ENCODE measurements at regions not wholly inside any gene's neighbourhood (a gene's known extent, or its start where the extent isn't known, plus 50 kb on each side); places are given as distances from the start of the nearest gene placed in this dataset.

- no peak for FAIRE-seq
- no peak for DNase-seq (ENCODE audit: low spot score)
These were observed 236.8 kb upstream of the MVB12B start for GRCh38 chr9:126089789-126090188.

- FAIRE-seq (no peak), DNase-seq (ENCODE audit: low spot score) (no peak)
These were observed 232.9 kb upstream of the MVB12B start for GRCh38 chr9:126093771-126094170.

GRCh38 chr9:126095546-126096190, 231.0 kb upstream of the MVB12B start:
- FAIRE-seq (no peak), DNase-seq (ENCODE audit: low spot score) (no peak)

GRCh38 chr9:126096340-126096739, 230.3 kb upstream of the MVB12B start:
- FAIRE-seq (no peak), DNase-seq (ENCODE audit: low spot score) (no peak)

- no peak for FAIRE-seq
- DNase-seq (ENCODE audit: low spot score), result no peak
These were observed 228.9 kb upstream of the MVB12B start for GRCh38 chr9:126097679-126098078.

- FAIRE-seq, result no peak
- no peak for DNase-seq (ENCODE audit: low spot score)
These were observed 220.2 kb upstream of the MVB12B start for GRCh38 chr9:126106404-126106803.

- no peak for FAIRE-seq
- no peak for DNase-seq (ENCODE audit: low spot score)
These were observed 218.9 kb upstream of the MVB12B start for GRCh38 chr9:126107693-126108092.

GRCh38 chr9:126108240-126108639, 218.4 kb upstream of the MVB12B start:
- DNase-seq (ENCODE audit: low spot score) (peak; percentile 35), FAIRE-seq (no peak)

GRCh38 chr9:126109575-126109974, 217.1 kb upstream of the MVB12B start:
- DNase-seq (ENCODE audit: low spot score) (no peak), FAIRE-seq (no peak)

GRCh38 chr9:126111556-126111955, 215.1 kb upstream of the MVB12B start:
- FAIRE-seq, result no peak
- no peak for DNase-seq (ENCODE audit: low spot score)

GRCh38 chr9:126112135-126112720, 214.4 kb upstream of the MVB12B start:
- DNase-seq (ENCODE audit: low spot score) (no peak), FAIRE-seq (no peak)

- FAIRE-seq, result no peak
- DNase-seq (ENCODE audit: low spot score), result no peak
These were observed 213.5 kb upstream of the MVB12B start for GRCh38 chr9:126113176-126113575.

GRCh38 chr9:126113756-126114408, 212.7 kb upstream of the MVB12B start:
- FAIRE-seq, result no peak
- no peak for DNase-seq (ENCODE audit: low spot score)

- DNase-seq (ENCODE audit: low spot score) (no peak), FAIRE-seq (no peak)
These were observed 212.2 kb upstream of the MVB12B start for GRCh38 chr9:126114409-126114760.

- DNase-seq (ENCODE audit: low spot score) (no peak), FAIRE-seq (no peak)
These were observed 211.7 kb upstream of the MVB12B start for GRCh38 chr9:126114850-126115460.

- DNase-seq (ENCODE audit: low spot score) (no peak), FAIRE-seq (no peak)
These were observed 210.1 kb upstream of the MVB12B start for GRCh38 chr9:126116351-126117157.

GRCh38 chr9:126117158-126117425, 209.5 kb upstream of the MVB12B start:
- DNase-seq (ENCODE audit: low spot score), result no peak
- FAIRE-seq, result no peak

GRCh38 chr9:126117631-126118030, 209.0 kb upstream of the MVB12B start:
- DNase-seq (ENCODE audit: low spot score), result no peak
- no peak for FAIRE-seq

GRCh38 chr9:126119731-126120130, 206.9 kb upstream of the MVB12B start:
- no peak for FAIRE-seq
- DNase-seq (ENCODE audit: low spot score), result no peak

GRCh38 chr9:126122901-126123616, 203.6 kb upstream of the MVB12B start:
- no peak for DNase-seq (ENCODE audit: low spot score)
- no peak for FAIRE-seq

GRCh38 chr9:126123927-126124326, 202.7 kb upstream of the MVB12B start:
- DNase-seq (ENCODE audit: low spot score), result no peak
- FAIRE-seq, result no peak
